Keratinocyte (primary cell): ENCODE measurements at regions not wholly inside any gene's neighbourhood (a gene's known extent, or its start where the extent isn't known, plus 50 kb on each side); places are given as distances from the start of the nearest gene placed in this dataset.

Experiments used
- DNase-seq: peaks from one replicate; pipeline ENCODE4 v3.0.0-alpha.2; 2011; ENCODE audit warnings: low read depth, missing footprints, low spot score
- FAIRE-seq: peaks from 2 replicates; lab custom pipeline; 2011; peaks lifted over from hg19 to GRCh38; lab: Jason Lieb, UNC
- H2AFZ ChIP-seq: 2 replicates; pipeline ENCODE4 v1.6.0; 2012; ENCODE audit warnings: low read length, control low read depth, inconsistent platforms; ENCODE audit not compliant: control insufficient read depth
- H3K27ac ChIP-seq: 2 replicates; pipeline ENCODE4 v1.5.1; 2011; ENCODE audit warnings: low read length; ENCODE audit not compliant: control insufficient read depth, insufficient read depth
- H3K27me3 ChIP-seq: 3 replicates; pipeline ENCODE4 v1.6.0; 2011; ENCODE audit warnings: low read length; ENCODE audit not compliant: control insufficient read depth, insufficient read depth; ENCODE audit errors: extremely low read depth
- H3K36me3 ChIP-seq, 2 experiments: 2 replicates in 1 of 2; 3 replicates in 1 of 2; pipeline ENCODE4 v1.5.1; 2011; ENCODE audit warnings: low read length in 2 of 2, mild to moderate bottlenecking in 1 of 2; ENCODE audit not compliant: control insufficient read depth in 2 of 2, insufficient read depth in 2 of 2; ENCODE audit errors: extremely low read depth in 1 of 2
- H3K4me1 ChIP-seq: 3 replicates; pipeline ENCODE4 v1.5.1; 2011; ENCODE audit warnings: low read length; ENCODE audit not compliant: control insufficient read depth, insufficient read depth; ENCODE audit errors: extremely low read depth
- H3K4me2 ChIP-seq: 3 replicates; pipeline ENCODE4 v1.6.0; 2011; ENCODE audit warnings: low read depth, low read length; ENCODE audit not compliant: control insufficient read depth, insufficient read depth; ENCODE audit errors: extremely low read depth
- H3K4me3 ChIP-seq, 3 experiments: fragments of 200-600 bp in 1 of 3; sonication (generic) in 1 of 3; 2 replicates in 2 of 3; 3 replicates in 1 of 3; pipeline ENCODE4 v1.5.1; 2011 to 2016; ENCODE audit warnings: low read length in 3 of 3, mild to moderate bottlenecking in 3 of 3, control low read depth in 2 of 3, inconsistent platforms in 1 of 3, low read depth in 1 of 3, mixed read lengths in 1 of 3, mixed run types in 1 of 3, moderate library complexity in 1 of 3; ENCODE audit not compliant: control insufficient read depth in 2 of 3, insufficient read depth in 2 of 3; ENCODE audit errors: extremely low read depth in 1 of 3
- H3K79me2 ChIP-seq: 2 replicates; pipeline ENCODE4 v1.6.0; 2012; ENCODE audit warnings: low read length; ENCODE audit not compliant: control insufficient read depth, insufficient read depth
- H3K9ac ChIP-seq: 3 replicates; pipeline ENCODE4 v1.6.0; 2011; ENCODE audit warnings: low read length; ENCODE audit not compliant: control insufficient read depth, insufficient read depth; ENCODE audit errors: extremely low read depth
- H3K9me1 ChIP-seq: 3 replicates; pipeline ENCODE4 v1.6.0; 2011; ENCODE audit warnings: low read length; ENCODE audit not compliant: control insufficient read depth, insufficient read depth; ENCODE audit errors: extremely low read depth
- H3K9me3 ChIP-seq: 2 replicates; pipeline ENCODE4 v1.5.1; 2012; ENCODE audit warnings: low read depth, low read length; ENCODE audit not compliant: control insufficient read depth
- H4K20me1 ChIP-seq: 3 replicates; pipeline ENCODE4 v1.6.0; 2011; ENCODE audit warnings: low read length; ENCODE audit not compliant: control insufficient read depth, insufficient read depth; ENCODE audit errors: extremely low read depth
- EZH2 ChIP-seq: IDR thresholded peaks from one replicate; pipeline ENCODE4 v1.6.1; 2012; ENCODE audit warnings: inconsistent platforms, mild to moderate bottlenecking, low read length, moderate library complexity
- dilution Hi-C: fragments of 300-500 bp; cut with MboI; formaldehyde crosslinking; loops from one replicate; pipeline ENCODE4 v1.7.0; 2020; ENCODE audit warnings: low sequenced_read_pairs; ENCODE audit not compliant: extremely low pct_ligation_motif_present
- TF ChIP-seq, protein P1 (sequence below), 3 experiments: IDR thresholded peaks in 1 of 3; conservative IDR thresholded peaks in 1 of 3; optimal IDR thresholded peaks in 1 of 3; 2 replicates in 2 of 3; 3 replicates in 1 of 3; pipeline versions ENCODE3 to v1.5.1; 2011; ENCODE audit warnings: low read length in 3 of 3, mild to moderate bottlenecking in 3 of 3, moderate library complexity in 2 of 3, control low read depth in 1 of 3, inconsistent platforms in 1 of 3; ENCODE audit not compliant: insufficient read depth in 2 of 3; ENCODE audit errors: extremely low read depth in 1 of 3

DNA sequence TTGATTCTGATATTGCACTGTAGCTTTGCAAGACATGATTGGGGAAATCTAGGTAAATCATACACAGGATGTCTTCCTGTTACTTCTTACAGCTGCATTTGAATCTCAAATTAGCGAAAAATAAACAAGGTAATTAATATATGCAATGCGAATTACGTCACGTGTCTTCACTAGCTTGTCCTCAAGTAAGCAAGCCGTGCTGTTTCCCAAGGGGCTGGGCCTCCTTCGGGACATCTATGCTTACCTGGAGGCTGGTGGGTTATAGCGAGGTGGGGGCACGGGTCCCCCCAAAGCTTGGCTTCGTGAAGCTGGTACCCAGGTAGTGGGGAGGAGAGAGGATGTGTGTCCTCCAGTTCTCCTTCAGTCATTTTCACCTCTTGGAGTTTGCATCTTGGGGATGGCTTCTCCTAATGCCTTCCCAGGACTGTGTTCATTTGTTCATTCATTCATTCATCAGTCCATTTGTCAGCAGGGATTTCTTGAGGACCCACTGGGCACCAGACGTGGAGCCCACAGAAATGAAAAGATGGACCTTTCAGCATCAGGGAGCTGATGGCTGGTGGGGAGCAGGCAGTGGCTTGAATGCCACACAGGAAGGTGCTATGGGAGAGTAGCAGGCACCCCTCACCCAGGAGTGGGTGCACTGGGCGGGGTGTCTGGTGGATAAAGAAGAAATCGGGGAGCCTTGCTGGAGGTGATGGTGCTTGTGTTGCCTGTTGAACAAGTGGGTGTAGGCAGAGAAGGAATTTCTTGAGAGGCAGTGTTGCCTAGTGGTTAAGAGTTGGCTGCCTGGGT lies 155.1 kb downstream of the GLI2 start:
- TF ChIP-seq, protein P1, sequence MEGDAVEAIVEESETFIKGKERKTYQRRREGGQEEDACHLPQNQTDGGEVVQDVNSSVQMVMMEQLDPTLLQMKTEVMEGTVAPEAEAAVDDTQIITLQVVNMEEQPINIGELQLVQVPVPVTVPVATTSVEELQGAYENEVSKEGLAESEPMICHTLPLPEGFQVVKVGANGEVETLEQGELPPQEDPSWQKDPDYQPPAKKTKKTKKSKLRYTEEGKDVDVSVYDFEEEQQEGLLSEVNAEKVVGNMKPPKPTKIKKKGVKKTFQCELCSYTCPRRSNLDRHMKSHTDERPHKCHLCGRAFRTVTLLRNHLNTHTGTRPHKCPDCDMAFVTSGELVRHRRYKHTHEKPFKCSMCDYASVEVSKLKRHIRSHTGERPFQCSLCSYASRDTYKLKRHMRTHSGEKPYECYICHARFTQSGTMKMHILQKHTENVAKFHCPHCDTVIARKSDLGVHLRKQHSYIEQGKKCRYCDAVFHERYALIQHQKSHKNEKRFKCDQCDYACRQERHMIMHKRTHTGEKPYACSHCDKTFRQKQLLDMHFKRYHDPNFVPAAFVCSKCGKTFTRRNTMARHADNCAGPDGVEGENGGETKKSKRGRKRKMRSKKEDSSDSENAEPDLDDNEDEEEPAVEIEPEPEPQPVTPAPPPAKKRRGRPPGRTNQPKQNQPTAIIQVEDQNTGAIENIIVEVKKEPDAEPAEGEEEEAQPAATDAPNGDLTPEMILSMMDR (optimal IDR thresholded peaks at IDR 0.05 in 1 of 3, IDR thresholded peaks at IDR 0.05 in 1 of 3, conservative IDR thresholded peaks at IDR 0.05 in 1 of 3; ENCODE audit: extremely low read depth in 1 of 3, insufficient read depth in 2 of 3, low read length in 3 of 3) = no peak
- TF ChIP-seq EZH2 = no peak
- Histone ChIP-seq H3K4me1 (no peaks in the 10 kb centered on the region), H2AFZ (no peak overlapping the region), H3K4me2 (no peak overlapping the region), H3K79me2 (no peaks in the 10 kb centered on the region), H3K36me3 (no peaks in the 10 kb centered on the region), H4K20me1 (no peaks in the 10 kb centered on the region), H3K9me3 (no peaks in the 10 kb centered on the region), H3K4me3 (no peak overlapping the region), H3K27ac (no peak overlapping the region), H3K9ac (no peak overlapping the region), H3K9me1 (no peaks in the 10 kb centered on the region), H3K27me3 (peaks cover 7% of the 10 kb centered on the region)
- no peak for DNase-seq
- dilution Hi-C loops = no loop called here
- FAIRE-seq = no peak

DNA sequence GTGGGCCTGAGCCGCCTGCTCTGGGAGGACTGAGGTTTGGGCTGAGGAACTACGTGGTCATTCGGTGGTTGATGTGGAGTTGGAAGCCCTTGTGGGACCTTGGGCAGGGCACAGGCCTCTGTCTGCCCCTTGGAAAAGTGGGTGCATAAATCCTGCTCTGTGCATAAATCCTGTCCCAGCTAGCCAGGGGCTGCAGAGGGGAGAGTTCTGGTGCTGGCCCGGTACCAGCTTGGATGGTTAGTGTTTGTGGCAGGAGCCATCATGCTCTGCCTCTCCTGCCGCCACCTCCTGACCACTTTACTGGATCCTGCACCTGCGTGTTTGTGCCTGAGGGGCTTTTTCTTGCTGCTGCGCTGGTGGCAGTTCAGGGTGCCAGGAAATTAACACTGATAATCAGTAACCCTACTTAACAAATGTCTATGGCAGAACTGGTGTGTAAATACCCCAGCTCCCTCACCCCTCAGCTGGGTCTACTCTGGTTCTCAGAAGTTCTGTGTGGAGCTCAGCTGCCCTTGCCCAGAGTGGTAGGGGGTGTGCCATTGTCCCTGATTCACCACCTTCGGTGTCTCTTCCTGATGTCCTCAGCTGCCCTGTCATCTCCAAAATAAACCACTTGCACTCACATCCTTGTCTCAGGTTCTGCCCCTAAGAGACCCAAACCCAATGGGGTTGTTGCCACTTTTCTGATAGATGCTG lies 156.8 kb downstream of the GLI2 start:
- TF ChIP-seq EZH2 = no peak
- TF ChIP-seq, protein P1 (optimal IDR thresholded peaks at IDR 0.05 in 1 of 3, IDR thresholded peaks at IDR 0.05 in 1 of 3, conservative IDR thresholded peaks at IDR 0.05 in 1 of 3; ENCODE audit: extremely low read depth in 1 of 3, insufficient read depth in 2 of 3, low read length in 3 of 3) = no peak
- H4K20me1 ChIP-seq = no peaks in the 10 kb centered on the region
- H3K79me2 ChIP-seq = no peaks in the 10 kb centered on the region
- dilution Hi-C loops = no loop called here
- no peaks in the 10 kb centered on the region for H3K9me1 ChIP-seq
- no peak overlapping the region for H3K4me3 ChIP-seq
- H3K9ac ChIP-seq = no peak overlapping the region
- H3K9me3 ChIP-seq = no peaks in the 10 kb centered on the region
- FAIRE-seq = no peak
- no peak overlapping the region for H3K4me2 ChIP-seq
- no peak overlapping the region for H3K27ac ChIP-seq
- H3K4me1 ChIP-seq = no peaks in the 10 kb centered on the region
- DNase-seq = no peak
- H2AFZ ChIP-seq = no peak overlapping the region
- peaks cover 5% of the 10 kb centered on the region for H3K27me3 ChIP-seq
- H3K36me3 ChIP-seq = no peaks in the 10 kb centered on the region
